ENCODE measurements at regions not wholly inside any gene's neighbourhood (a gene's known extent, or its start where the extent isn't known, plus 50 kb on each side); places are given as distances from the start of the nearest gene placed in this dataset.
"Not testable (repeated sequence)": the region's sequence is repeated elsewhere in the genome, so short reads cannot be mapped to it uniquely, and the experiment has no call there.

GRCh38 chrX:53883196-53883595 lies 161.1 kb downstream of the PHF8 start:
- no peak for DNase-seq

- no peak for DNase-seq
Observed at GRCh38 chrX:53882331-53882730, 161.9 kb downstream of the PHF8 start.

GRCh38 chrX:53880786-53881185 lies 163.5 kb downstream of the PHF8 start:
- not testable (repeated sequence) for DNase-seq

- no peak for DNase-seq
Observed at GRCh38 chrX:53859890-53860289, 173.4 kb upstream of the HUWE1 start.

GRCh38 chrX:53831662-53832635 lies 145.4 kb upstream of the HUWE1 start:
- peak; percentile 73 for DNase-seq

GRCh38 chrX:53824686-53825085 lies 138.2 kb upstream of the HUWE1 start:
- no peak for DNase-seq

- DNase-seq, result not testable (repeated sequence)
Observed at GRCh38 chrX:53818115-53818514, 131.6 kb upstream of the HUWE1 start.

GRCh38 chrX:53817548-53817947 lies 131.0 kb upstream of the HUWE1 start:
- DNase-seq, result peak; percentile 7

GRCh38 chrX:53813670-53814440 lies 127.3 kb upstream of the HUWE1 start:
- no peak for DNase-seq

GRCh38 chrX:53798281-53798680 lies 111.8 kb upstream of the HUWE1 start:
- no peak for DNase-seq

GRCh38 chrX:53795576-53795975 lies 109.1 kb upstream of the HUWE1 start:
- DNase-seq, result no peak

GRCh38 chrX:53794181-53794580 lies 107.7 kb upstream of the HUWE1 start:
- no peak for DNase-seq

- no peak for DNase-seq
Observed at GRCh38 chrX:53768865-53769264, 82.3 kb upstream of the HUWE1 start.

- DNase-seq, result peak; percentile 24
Observed at GRCh38 chrX:53768451-53768850, 81.9 kb upstream of the HUWE1 start.

- no peak for DNase-seq
Observed at GRCh38 chrX:53767544-53767943, 81.0 kb upstream of the HUWE1 start.

- DNase-seq, result not testable (repeated sequence)
Observed at GRCh38 chrX:53757181-53757580, 70.7 kb upstream of the HUWE1 start.

- no peak for DNase-seq
Observed at GRCh38 chrX:53746718-53747117, 60.2 kb upstream of the HUWE1 start.

GRCh38 chrX:53743244-53743643 lies 56.7 kb upstream of the HUWE1 start:
- DNase-seq, result no peak

- DNase-seq, result peak; percentile 66
Observed at GRCh38 chrX:53738370-53738906, 51.9 kb upstream of the HUWE1 start.

Data from activated CD4-positive, alpha-beta T cell treated with anti-CD3 and anti-CD28 coated beads, Interleukin-2, Interleukin-6, amounts not matched to agents 100 ng/mL and 50 ng/mL, durations not matched to agents 16 hours and 8 hours (primary cell).